ENCODE measurements at regions not wholly inside any gene's neighbourhood (a gene's known extent, or its start where the extent isn't known, plus 50 kb on each side); places are given as distances from the start of the nearest gene placed in this dataset.

GRCh38 chr10:78377356-78377755 lies 343.7 kb downstream of the RPS24 start:
- no peak for DNase-seq (ENCODE audit: unreplicated experiment)
- no peaks in the 10 kb centered on the region for H3K4me1 Mint-ChIP-seq (ENCODE audit: insufficient read depth, unreplicated experiment)
- H3K36me3 Mint-ChIP-seq (ENCODE audit: insufficient read depth, unreplicated experiment): no peaks in the 10 kb centered on the region
- TF ChIP-seq, protein P1, sequence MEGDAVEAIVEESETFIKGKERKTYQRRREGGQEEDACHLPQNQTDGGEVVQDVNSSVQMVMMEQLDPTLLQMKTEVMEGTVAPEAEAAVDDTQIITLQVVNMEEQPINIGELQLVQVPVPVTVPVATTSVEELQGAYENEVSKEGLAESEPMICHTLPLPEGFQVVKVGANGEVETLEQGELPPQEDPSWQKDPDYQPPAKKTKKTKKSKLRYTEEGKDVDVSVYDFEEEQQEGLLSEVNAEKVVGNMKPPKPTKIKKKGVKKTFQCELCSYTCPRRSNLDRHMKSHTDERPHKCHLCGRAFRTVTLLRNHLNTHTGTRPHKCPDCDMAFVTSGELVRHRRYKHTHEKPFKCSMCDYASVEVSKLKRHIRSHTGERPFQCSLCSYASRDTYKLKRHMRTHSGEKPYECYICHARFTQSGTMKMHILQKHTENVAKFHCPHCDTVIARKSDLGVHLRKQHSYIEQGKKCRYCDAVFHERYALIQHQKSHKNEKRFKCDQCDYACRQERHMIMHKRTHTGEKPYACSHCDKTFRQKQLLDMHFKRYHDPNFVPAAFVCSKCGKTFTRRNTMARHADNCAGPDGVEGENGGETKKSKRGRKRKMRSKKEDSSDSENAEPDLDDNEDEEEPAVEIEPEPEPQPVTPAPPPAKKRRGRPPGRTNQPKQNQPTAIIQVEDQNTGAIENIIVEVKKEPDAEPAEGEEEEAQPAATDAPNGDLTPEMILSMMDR (IDR thresholded peaks at IDR 0.05; ENCODE audit: unreplicated experiment): no peak
- no peaks in the 10 kb centered on the region for H3K9me3 Mint-ChIP-seq (ENCODE audit: unreplicated experiment)
- POLR2A ChIA-PET: no interaction called here
- peaks cover 35% of the 10 kb centered on the region for H3K27me3 Mint-ChIP-seq (ENCODE audit: insufficient read depth, unreplicated experiment)
- intact Hi-C loops (cut with micrococcal nuclease): no loop called here
- H3K27ac Mint-ChIP-seq (ENCODE audit: low read depth, unreplicated experiment): no peak overlapping the region
- no TSS peak for BruUV-seq (replicated peaks)
- H3K4me3 Mint-ChIP-seq (ENCODE audit: unreplicated experiment): no peak overlapping the region
- CTCF ChIA-PET: no interaction called here

GRCh38 chr10:78378192-78378591 lies 344.5 kb downstream of the RPS24 start:
- TF ChIP-seq, protein P1 (IDR thresholded peaks at IDR 0.05; ENCODE audit: unreplicated experiment): no peak
- no peak for DNase-seq (ENCODE audit: unreplicated experiment)
- Mint-ChIP-seq H3K9me3 (ENCODE audit: unreplicated experiment) (no peaks in the 10 kb centered on the region), H3K4me3 (ENCODE audit: unreplicated experiment) (no peak overlapping the region), H3K4me1 (ENCODE audit: insufficient read depth, unreplicated experiment) (no peaks in the 10 kb centered on the region), H3K27ac (ENCODE audit: low read depth, unreplicated experiment) (no peak overlapping the region), H3K27me3 (ENCODE audit: insufficient read depth, unreplicated experiment) (peaks cover 43% of the 10 kb centered on the region), H3K36me3 (ENCODE audit: insufficient read depth, unreplicated experiment) (no peaks in the 10 kb centered on the region)
- POLR2A ChIA-PET: no interaction called here
- intact Hi-C loops (cut with micrococcal nuclease): no loop called here
- CTCF ChIA-PET: no interaction called here
- BruUV-seq (replicated peaks): no TSS peak

DNA sequence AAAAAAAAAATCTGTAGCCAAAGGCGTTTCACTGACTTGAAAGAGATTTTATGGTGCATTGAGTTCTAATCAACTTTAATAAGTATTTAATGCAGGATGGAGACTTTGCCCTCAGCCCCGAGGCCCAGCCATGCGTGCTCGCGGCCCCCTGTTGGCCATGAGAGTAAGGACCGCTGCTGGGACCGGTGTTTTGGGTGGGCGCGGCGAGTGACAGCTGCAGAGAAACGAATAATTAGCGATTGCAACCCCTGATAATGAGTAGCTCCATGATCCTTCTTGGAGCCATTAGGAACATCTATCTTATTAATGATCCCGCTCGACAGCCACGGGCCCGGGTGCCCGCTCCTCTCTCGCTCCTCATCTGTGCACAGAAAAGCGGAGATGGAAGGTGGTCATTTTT lies 347.4 kb downstream of the RPS24 start:
- no peaks in the 10 kb centered on the region for H3K36me3 Mint-ChIP-seq (ENCODE audit: insufficient read depth, unreplicated experiment)
- intact Hi-C loops (cut with micrococcal nuclease): no loop called here
- no peak overlapping the region for H3K27ac Mint-ChIP-seq (ENCODE audit: low read depth, unreplicated experiment)
- H3K9me3 Mint-ChIP-seq (ENCODE audit: unreplicated experiment): no peaks in the 10 kb centered on the region
- peaks cover 62% of the 10 kb centered on the region for H3K27me3 Mint-ChIP-seq (ENCODE audit: insufficient read depth, unreplicated experiment)
- H3K4me1 Mint-ChIP-seq (ENCODE audit: insufficient read depth, unreplicated experiment): no peaks in the 10 kb centered on the region
- no peak for DNase-seq (ENCODE audit: unreplicated experiment)
- ChIA-PET POLR2A (no interaction called here), CTCF (interaction anchor here (0.7 kb wide), 1 partner anchor 728 kb away, joined by 3 read pairs; no protein-coding TSS in a partner anchor)
- BruUV-seq (replicated peaks): no TSS peak
- H3K4me3 Mint-ChIP-seq (ENCODE audit: unreplicated experiment): no peak overlapping the region
- TF ChIP-seq, protein P1 (IDR thresholded peaks at IDR 0.05; ENCODE audit: unreplicated experiment): no peak

GRCh38 chr10:78382047-78382446 lies 348.4 kb downstream of the RPS24 start:
- POLR2A ChIA-PET: no interaction called here
- H3K9me3 Mint-ChIP-seq (ENCODE audit: unreplicated experiment): no peaks in the 10 kb centered on the region
- H3K27me3 Mint-ChIP-seq (ENCODE audit: insufficient read depth, unreplicated experiment): peaks cover 62% of the 10 kb centered on the region
- H3K27ac Mint-ChIP-seq (ENCODE audit: low read depth, unreplicated experiment): no peak overlapping the region
- no TSS peak for BruUV-seq (replicated peaks)
- H3K4me1 Mint-ChIP-seq (ENCODE audit: insufficient read depth, unreplicated experiment): no peaks in the 10 kb centered on the region
- intact Hi-C loops (cut with micrococcal nuclease): no loop called here
- TF ChIP-seq, protein P1 (IDR thresholded peaks at IDR 0.05; ENCODE audit: unreplicated experiment): no peak
- CTCF ChIA-PET: no interaction called here
- no peaks in the 10 kb centered on the region for H3K36me3 Mint-ChIP-seq (ENCODE audit: insufficient read depth, unreplicated experiment)
- H3K4me3 Mint-ChIP-seq (ENCODE audit: unreplicated experiment): no peak overlapping the region
- DNase-seq (ENCODE audit: unreplicated experiment): no peak

Data from MCF 10A (cell line).